ENCODE measurements at regions not wholly inside any gene's neighbourhood (a gene's known extent, or its start where the extent isn't known, plus 50 kb on each side); places are given as distances from the start of the nearest gene placed in this dataset.

DNA sequence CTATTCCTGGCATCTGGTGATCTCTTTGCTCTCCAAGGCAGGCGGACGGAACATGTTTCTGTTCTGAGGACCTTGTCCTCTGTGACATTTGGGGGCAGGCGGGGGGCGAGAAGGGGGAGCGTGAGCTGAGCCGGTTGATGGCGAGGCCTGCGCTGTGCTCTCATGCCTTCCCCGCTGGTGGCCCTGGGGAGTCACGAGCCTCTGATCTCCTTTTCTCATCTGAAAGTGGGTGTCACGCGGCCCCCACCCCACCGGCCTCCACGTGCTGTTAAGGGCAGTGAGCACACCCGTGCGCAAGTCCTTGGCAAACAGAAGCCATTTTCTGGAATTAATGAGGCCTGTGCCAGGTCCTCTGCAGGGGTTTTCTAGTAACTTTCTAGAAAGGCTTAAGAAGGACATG, 102.8 kb upstream of the ACTRT2 start:
- WGBS, 2 experiments (ENCODE audit: extremely low coverage in 2 of 2, insufficient read length in 1 of 2) = 81% methylated on average over 10 of the region's 16 CpGs; no CpG with 5 or more reads in 1 of the 2 experiments
- dilution Hi-C loops (cut with HindIII; ENCODE audit: low sequenced_read_pairs, unreplicated experiment) = no loop called here

More for the DNA sequence above, 102.8 kb upstream of the ACTRT2 start:
- no peak overlapping the region for H2BK15ac ChIP-seq (ENCODE audit: low read depth, low read length)
- no peak overlapping the region for H2AK5ac ChIP-seq (ENCODE audit: low read depth, low read length)
- no peak overlapping the region for H3K4me3 ChIP-seq (ENCODE audit: insufficient read depth, low read depth, low read length)
- no peak overlapping the region for H2BK120ac ChIP-seq (ENCODE audit: low read depth, low read length)
- ATAC-seq (ENCODE audit: low read depth) (no peak), DNase-seq (no peak)
- H3K56ac ChIP-seq (ENCODE audit: extremely low read depth, insufficient read depth, low read length) = no peak overlapping the region
- no peak overlapping the region for H3K9ac ChIP-seq (ENCODE audit: low read depth, low read length)
- ChIA-PET POLR2A (ENCODE audit: unreplicated experiment) (no interaction called here), CTCF (no interaction called here)
- H3K4me1 ChIP-seq (ENCODE audit: control insufficient read depth, insufficient read depth, low read length) = no peaks in the 10 kb centered on the region
- intact Hi-C loops (cut with micrococcal nuclease) (no loop called here), in situ Hi-C loops (cut with MboI; ENCODE audit: low sequenced_read_pairs) (no loop called here)
- H3K79me1 ChIP-seq (ENCODE audit: low read depth in 1 of 2, low read length in 2 of 2) = no peaks in the 10 kb centered on the region
- H3K4me2 ChIP-seq (ENCODE audit: low read depth, low read length) = no peak overlapping the region
- H2BK20ac ChIP-seq (ENCODE audit: low read depth, low read length) = no peak overlapping the region
- no peaks in the 10 kb centered on the region for H3K9me1 ChIP-seq (ENCODE audit: insufficient read depth, low read length)
- H2BK5ac ChIP-seq (ENCODE audit: low read depth, low read length, poor library complexity, severe bottlenecking) = no peak overlapping the region
- no peak overlapping the region for H4K91ac ChIP-seq (ENCODE audit: insufficient read depth, low read depth, low read length)
- H3K23ac ChIP-seq (ENCODE audit: low read depth, low read length) = no peak overlapping the region
- H3K14ac ChIP-seq (replicated peaks; ENCODE audit: low read depth, low read length) = no peak overlapping the region
- TF ChIP-seq CEBPB (IDR thresholded peaks at IDR 0.05; ENCODE audit: low read depth, low read length) = no peak
- TF ChIP-seq SMC3 (IDR thresholded peaks at IDR 0.05; ENCODE audit: low read depth, low read length) = no peak
- no peak for TF ChIP-seq POLR2A (IDR thresholded peaks at IDR 0.05; ENCODE audit: low read depth, low read length)
- no peak for TF ChIP-seq MXI1 (IDR thresholded peaks at IDR 0.05; ENCODE audit: borderline replicate concordance, low read depth, low read length)
- TF ChIP-seq MAFK (IDR thresholded peaks at IDR 0.05; ENCODE audit: low read depth, low read length) = no peak
- TF ChIP-seq RAD21 (IDR thresholded peaks at IDR 0.05; ENCODE audit: low read length) = no peak
- no peak for TF ChIP-seq RFX5 (IDR thresholded peaks at IDR 0.05; ENCODE audit: low read depth, low read length)
- no peak for TF ChIP-seq CHD1 (IDR thresholded peaks at IDR 0.05; ENCODE audit: low read depth, low read length)
- no peak for TF ChIP-seq BHLHE40 (IDR thresholded peaks at IDR 0.05; ENCODE audit: low read depth, low read length)
- TF ChIP-seq MAZ (IDR thresholded peaks at IDR 0.05; ENCODE audit: borderline replicate concordance, low read depth, low read length) = no peak
- TF ChIP-seq, protein P1, sequence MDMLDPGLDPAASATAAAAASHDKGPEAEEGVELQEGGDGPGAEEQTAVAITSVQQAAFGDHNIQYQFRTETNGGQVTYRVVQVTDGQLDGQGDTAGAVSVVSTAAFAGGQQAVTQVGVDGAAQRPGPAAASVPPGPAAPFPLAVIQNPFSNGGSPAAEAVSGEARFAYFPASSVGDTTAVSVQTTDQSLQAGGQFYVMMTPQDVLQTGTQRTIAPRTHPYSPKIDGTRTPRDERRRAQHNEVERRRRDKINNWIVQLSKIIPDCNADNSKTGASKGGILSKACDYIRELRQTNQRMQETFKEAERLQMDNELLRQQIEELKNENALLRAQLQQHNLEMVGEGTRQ (IDR thresholded peaks at IDR 0.05; ENCODE audit: low read depth, low read length) = no peak
- no peak for TF ChIP-seq RCOR1 (IDR thresholded peaks at IDR 0.05; ENCODE audit: insufficient replicate concordance, low read length)
- no peak for TF ChIP-seq NFE2L2 (IDR thresholded peaks at IDR 0.05; ENCODE audit: low read depth, low read length)
- no peak overlapping the region for H3K18ac ChIP-seq (ENCODE audit: low read depth, low read length)
- H2AFZ ChIP-seq (replicated peaks; ENCODE audit: low read length, poor library complexity) = no peak overlapping the region
- H4K8ac ChIP-seq (ENCODE audit: low read depth in 2 of 2, low read length in 2 of 2) = no peak overlapping the region
- no peak overlapping the region for H3K27ac ChIP-seq (ENCODE audit: insufficient read depth, low read length)
- no peak overlapping the region for H2AK9ac ChIP-seq (replicated peaks; ENCODE audit: low read depth, low read length, poor library complexity)
- H4K20me1 ChIP-seq (ENCODE audit: insufficient read depth, low read length) = no peaks in the 10 kb centered on the region
- no TSS peak for BruUV-seq (replicated peaks)
- H3K4ac ChIP-seq (ENCODE audit: low read depth, low read length) = no peak overlapping the region
- no peak overlapping the region for H4K5ac ChIP-seq (ENCODE audit: low read depth, low read length)
- no peaks in the 10 kb centered on the region for H3K27me3 ChIP-seq (ENCODE audit: control insufficient read depth, insufficient read depth, low read length)
- H3K36me3 ChIP-seq (ENCODE audit: control insufficient read depth, insufficient read depth, low read length) = no peaks in the 10 kb centered on the region
- peaks cover 71% of the 10 kb centered on the region for H3K9me3 ChIP-seq (ENCODE audit: control insufficient read depth, insufficient read depth, low read length)

Data from IMR-90 (cell line).